HUES48 (cell line): ENCODE measurements at regions not wholly inside any gene's neighbourhood (a gene's known extent, or its start where the extent isn't known, plus 50 kb on each side); places are given as distances from the start of the nearest gene placed in this dataset.
"Not testable (repeated sequence)": the region's sequence is repeated elsewhere in the genome, so short reads cannot be mapped to it uniquely, and the experiment has no call there.

Experiments used
- H3K27ac ChIP-seq: one replicate; pipeline ENCODE4 v1.7.0; 2013; ENCODE audit warnings: low read depth, low read length, inconsistent platforms
- H3K27me3 ChIP-seq: 2 replicates; pipeline ENCODE4 v1.6.1; 2013; ENCODE audit warnings: mild to moderate bottlenecking, low read length; ENCODE audit not compliant: control insufficient read depth, insufficient read depth
- H3K36me3 ChIP-seq: 2 replicates; pipeline ENCODE4 v1.6.1; 2013; ENCODE audit warnings: low read length; ENCODE audit not compliant: control insufficient read depth, insufficient read depth
- H3K4me1 ChIP-seq: 2 replicates; pipeline ENCODE4 v1.6.1; 2013; ENCODE audit warnings: mild to moderate bottlenecking, low read length; ENCODE audit not compliant: control insufficient read depth, insufficient read depth
- H3K4me3 ChIP-seq: 2 replicates; pipeline ENCODE4 v1.5.1; 2013; ENCODE audit warnings: mild to moderate bottlenecking, low read depth, low read length
- H3K9ac ChIP-seq: 2 replicates; pipeline ENCODE4 v1.6.1; 2013; ENCODE audit warnings: mild to moderate bottlenecking, low read depth, low read length, moderate library complexity
- H3K9me3 ChIP-seq: 2 replicates; pipeline ENCODE4 v1.6.1; 2013; ENCODE audit warnings: low read length; ENCODE audit not compliant: control insufficient read depth, insufficient read depth

GRCh38 chr19:56894626-56895025 is 54.1 kb upstream of the PEG3 start:
- H3K27me3 ChIP-seq: no peaks in the 10 kb centered on the region
- H3K9ac ChIP-seq: no peak overlapping the region
- no peak overlapping the region for H3K27ac ChIP-seq
- H3K9me3 ChIP-seq: peaks cover 89% of the 10 kb centered on the region
- H3K4me1 ChIP-seq: no peaks in the 10 kb centered on the region
- no peak overlapping the region for H3K4me3 ChIP-seq
- no peaks in the 10 kb centered on the region for H3K36me3 ChIP-seq

GRCh38 chr19:56896095-56896494 is 55.6 kb upstream of the PEG3 start:
- Histone ChIP-seq H3K9me3 (peaks cover 92% of the 10 kb centered on the region), H3K27ac (no peak overlapping the region)

GRCh38 chr19:56899943-56900342 is 59.4 kb upstream of the PEG3 start:
- peaks cover 86% of the 10 kb centered on the region for H3K9me3 ChIP-seq
- no peaks in the 10 kb centered on the region for H3K27me3 ChIP-seq
- H3K27ac ChIP-seq: no peak overlapping the region
- no peak overlapping the region for H3K9ac ChIP-seq
- no peaks in the 10 kb centered on the region for H3K4me1 ChIP-seq
- no peak overlapping the region for H3K4me3 ChIP-seq
- no peaks in the 10 kb centered on the region for H3K36me3 ChIP-seq

More at GRCh38 chr19:56896095-56896494, 55.6 kb upstream of the PEG3 start:
- Histone ChIP-seq H3K4me3 (no peak overlapping the region), H3K4me1 (no peaks in the 10 kb centered on the region), H3K27me3 (no peaks in the 10 kb centered on the region), H3K36me3 (no peaks in the 10 kb centered on the region), H3K9ac (no peak overlapping the region)

- H3K36me3 ChIP-seq: no peaks in the 10 kb centered on the region
- no peaks in the 10 kb centered on the region for H3K4me1 ChIP-seq
- no peak overlapping the region; the same call in 1 of the 2 replicates for H3K4me3 ChIP-seq
- no peaks in the 10 kb centered on the region for H3K27me3 ChIP-seq
- H3K9me3 ChIP-seq: peaks cover 87% of the 10 kb centered on the region
- no peak overlapping the region for H3K27ac ChIP-seq
- H3K9ac ChIP-seq: no peak overlapping the region
These were observed 60.1 kb upstream of the PEG3 start for GRCh38 chr19:56900573-56901097.

- no peaks in the 10 kb centered on the region for H3K36me3 ChIP-seq
- H3K27ac ChIP-seq: no peak overlapping the region
- H3K9me3 ChIP-seq: peaks cover 79% of the 10 kb centered on the region
These were observed 65.2 kb upstream of the PEG3 start for GRCh38 chr19:56905631-56906150.

GRCh38 chr19:56912401-56913112 is 72.0 kb upstream of the PEG3 start:
- Histone ChIP-seq H3K27ac (no peak overlapping the region), H3K9ac (no peak overlapping the region)

More at GRCh38 chr19:56905631-56906150, 65.2 kb upstream of the PEG3 start:
- Histone ChIP-seq H3K4me1 (no peaks in the 10 kb centered on the region), H3K9ac (no peak overlapping the region), H3K27me3 (no peaks in the 10 kb centered on the region), H3K4me3 (no peak overlapping the region; the same call in 1 of the 2 replicates)

GRCh38 chr19:56913113-56913455 is 72.6 kb upstream of the PEG3 start:
- not testable (repeated sequence) for H3K9ac ChIP-seq, H3K27ac ChIP-seq, H3K4me1 ChIP-seq, H3K4me3 ChIP-seq, H3K27me3 ChIP-seq, H3K36me3 ChIP-seq
- H3K9me3 ChIP-seq: peaks cover 80% of the 10 kb centered on the region

More at GRCh38 chr19:56912401-56913112, 72.0 kb upstream of the PEG3 start:
- H3K36me3 ChIP-seq: no peaks in the 10 kb centered on the region
- H3K4me1 ChIP-seq: no peaks in the 10 kb centered on the region
- H3K27me3 ChIP-seq: no peaks in the 10 kb centered on the region
- peaks cover 80% of the 10 kb centered on the region for H3K9me3 ChIP-seq
- no peak overlapping the region for H3K4me3 ChIP-seq

- no peak overlapping the region for H3K27ac ChIP-seq
- no peaks in the 10 kb centered on the region for H3K4me1 ChIP-seq
- H3K9ac ChIP-seq: no peak overlapping the region
- H3K9me3 ChIP-seq: peaks cover 76% of the 10 kb centered on the region
- H3K4me3 ChIP-seq: no peak overlapping the region
- H3K36me3 ChIP-seq: no peaks in the 10 kb centered on the region
- H3K27me3 ChIP-seq: no peaks in the 10 kb centered on the region
These were observed 76.0 kb upstream of the PEG3 start for GRCh38 chr19:56916528-56916927.

GRCh38 chr19:56917529-56917928 is 77.0 kb upstream of the PEG3 start:
- Histone ChIP-seq H3K27ac (no peak overlapping the region), H3K27me3 (no peaks in the 10 kb centered on the region), H3K36me3 (no peaks in the 10 kb centered on the region), H3K9me3 (peaks cover 66% of the 10 kb centered on the region), H3K9ac (no peak overlapping the region), H3K4me3 (no peak overlapping the region), H3K4me1 (no peaks in the 10 kb centered on the region)

- Histone ChIP-seq H3K4me1 (no peaks in the 10 kb centered on the region), H3K27ac (no peak overlapping the region), H3K36me3 (no peaks in the 10 kb centered on the region), H3K27me3 (no peaks in the 10 kb centered on the region), H3K9ac (no peak overlapping the region), H3K4me3 (no peak overlapping the region), H3K9me3 (peaks cover 61% of the 10 kb centered on the region)
These were observed 77.5 kb upstream of the PEG3 start for GRCh38 chr19:56917998-56918397.

GRCh38 chr19:56918682-56919307 is 78.3 kb upstream of the PEG3 start:
- Histone ChIP-seq H3K4me1 (no peaks in the 10 kb centered on the region), H3K9ac (no peak overlapping the region), H3K9me3 (peaks cover 65% of the 10 kb centered on the region), H3K4me3 (no peak overlapping the region), H3K27me3 (no peaks in the 10 kb centered on the region), H3K36me3 (no peaks in the 10 kb centered on the region), H3K27ac (no peak overlapping the region)
